ENCODE measurements at regions not wholly inside any gene's neighbourhood (a gene's known extent, or its start where the extent isn't known, plus 50 kb on each side); places are given as distances from the start of the nearest gene placed in this dataset.

DNA sequence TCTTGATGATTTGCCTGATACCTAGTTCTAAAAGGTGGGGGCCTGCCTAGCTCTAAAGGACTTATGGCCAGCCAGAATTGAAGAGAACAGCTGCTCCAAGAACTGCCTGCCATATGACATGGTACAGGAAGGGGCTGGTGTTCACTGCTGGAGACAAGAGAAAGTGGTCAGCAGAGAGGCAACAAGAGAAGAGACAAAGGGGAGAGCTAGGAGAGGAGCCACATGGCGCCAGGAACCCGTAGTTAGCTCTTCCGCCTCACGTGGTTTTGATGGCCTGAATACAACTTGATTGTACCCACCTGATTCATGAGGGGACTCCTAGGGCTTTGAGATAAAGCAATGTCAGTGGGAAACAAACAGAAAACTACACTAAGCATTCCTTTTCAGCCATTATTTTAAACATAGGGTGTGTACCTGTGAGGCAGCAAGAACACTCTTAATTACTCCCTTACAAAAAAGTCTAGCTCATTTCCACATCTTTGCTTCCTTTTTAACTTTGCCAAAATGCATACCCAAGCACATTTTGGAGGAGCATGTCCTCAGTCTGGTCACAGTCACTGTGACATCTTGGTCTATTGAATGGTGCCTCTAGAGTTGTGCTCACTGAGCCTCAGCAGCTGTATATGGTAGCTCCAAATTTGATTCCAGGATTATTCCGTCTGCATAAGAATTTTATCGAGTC lies 71.6 kb downstream of the CCDC71L start:
- TF ChIP-seq, protein P1, sequence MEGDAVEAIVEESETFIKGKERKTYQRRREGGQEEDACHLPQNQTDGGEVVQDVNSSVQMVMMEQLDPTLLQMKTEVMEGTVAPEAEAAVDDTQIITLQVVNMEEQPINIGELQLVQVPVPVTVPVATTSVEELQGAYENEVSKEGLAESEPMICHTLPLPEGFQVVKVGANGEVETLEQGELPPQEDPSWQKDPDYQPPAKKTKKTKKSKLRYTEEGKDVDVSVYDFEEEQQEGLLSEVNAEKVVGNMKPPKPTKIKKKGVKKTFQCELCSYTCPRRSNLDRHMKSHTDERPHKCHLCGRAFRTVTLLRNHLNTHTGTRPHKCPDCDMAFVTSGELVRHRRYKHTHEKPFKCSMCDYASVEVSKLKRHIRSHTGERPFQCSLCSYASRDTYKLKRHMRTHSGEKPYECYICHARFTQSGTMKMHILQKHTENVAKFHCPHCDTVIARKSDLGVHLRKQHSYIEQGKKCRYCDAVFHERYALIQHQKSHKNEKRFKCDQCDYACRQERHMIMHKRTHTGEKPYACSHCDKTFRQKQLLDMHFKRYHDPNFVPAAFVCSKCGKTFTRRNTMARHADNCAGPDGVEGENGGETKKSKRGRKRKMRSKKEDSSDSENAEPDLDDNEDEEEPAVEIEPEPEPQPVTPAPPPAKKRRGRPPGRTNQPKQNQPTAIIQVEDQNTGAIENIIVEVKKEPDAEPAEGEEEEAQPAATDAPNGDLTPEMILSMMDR (IDR thresholded peaks at IDR 0.05): no peak
- H3K9me3 Mint-ChIP-seq (ENCODE audit: unreplicated experiment): peaks cover 8% of the 10 kb centered on the region
- no peak overlapping the region for H3K4me3 Mint-ChIP-seq (ENCODE audit: unreplicated experiment)
- no peaks in the 10 kb centered on the region for H3K27me3 Mint-ChIP-seq (ENCODE audit: unreplicated experiment)
- H3K4me1 Mint-ChIP-seq (ENCODE audit: unreplicated experiment): no peaks in the 10 kb centered on the region
- peaks cover 3% of the 10 kb centered on the region for H3K36me3 Mint-ChIP-seq (ENCODE audit: unreplicated experiment)
- DNase-seq (ENCODE audit: extremely low spot score, unreplicated experiment): no peak
- H3K27ac Mint-ChIP-seq (ENCODE audit: unreplicated experiment): no peak overlapping the region

DNA sequence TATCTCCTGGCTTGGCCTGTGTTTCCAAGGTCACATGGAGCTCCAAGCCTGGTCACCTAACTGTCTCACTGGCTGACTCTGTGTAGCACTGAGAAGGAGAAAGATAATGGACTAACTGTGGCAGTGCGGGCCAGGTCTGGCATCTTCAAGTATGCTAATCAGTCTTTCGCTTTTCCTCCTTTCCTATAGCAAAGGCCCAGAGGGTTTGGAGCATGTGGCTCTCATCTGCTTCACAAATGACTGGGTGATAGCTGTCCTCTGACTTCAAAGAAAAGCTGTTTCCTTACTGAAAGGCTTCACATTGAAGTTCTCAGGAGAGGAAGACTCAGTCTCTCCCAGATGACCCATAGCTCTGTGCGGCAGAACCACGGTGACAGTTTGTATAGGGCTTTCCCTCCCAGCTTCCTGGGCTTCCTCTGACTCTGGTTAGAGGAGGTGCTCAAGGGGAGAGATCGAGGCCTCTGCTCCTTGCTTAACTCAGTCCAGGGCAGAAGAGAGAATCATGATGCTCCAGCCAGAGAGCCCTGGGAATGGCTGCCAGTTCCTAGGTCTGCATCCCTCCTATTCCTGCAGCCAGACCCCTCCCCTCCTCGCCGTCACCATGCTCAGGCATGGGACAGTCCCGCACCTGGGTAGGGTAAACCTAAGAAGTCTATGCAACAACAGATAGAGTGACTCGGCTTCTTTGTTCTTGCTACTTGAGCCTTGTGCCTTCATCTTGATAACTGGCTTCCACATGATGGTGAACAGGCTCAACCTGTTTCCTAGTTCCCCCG lies 72.3 kb downstream of the CCDC71L start:
- H3K4me1 Mint-ChIP-seq (ENCODE audit: unreplicated experiment): no peaks in the 10 kb centered on the region

DNA sequence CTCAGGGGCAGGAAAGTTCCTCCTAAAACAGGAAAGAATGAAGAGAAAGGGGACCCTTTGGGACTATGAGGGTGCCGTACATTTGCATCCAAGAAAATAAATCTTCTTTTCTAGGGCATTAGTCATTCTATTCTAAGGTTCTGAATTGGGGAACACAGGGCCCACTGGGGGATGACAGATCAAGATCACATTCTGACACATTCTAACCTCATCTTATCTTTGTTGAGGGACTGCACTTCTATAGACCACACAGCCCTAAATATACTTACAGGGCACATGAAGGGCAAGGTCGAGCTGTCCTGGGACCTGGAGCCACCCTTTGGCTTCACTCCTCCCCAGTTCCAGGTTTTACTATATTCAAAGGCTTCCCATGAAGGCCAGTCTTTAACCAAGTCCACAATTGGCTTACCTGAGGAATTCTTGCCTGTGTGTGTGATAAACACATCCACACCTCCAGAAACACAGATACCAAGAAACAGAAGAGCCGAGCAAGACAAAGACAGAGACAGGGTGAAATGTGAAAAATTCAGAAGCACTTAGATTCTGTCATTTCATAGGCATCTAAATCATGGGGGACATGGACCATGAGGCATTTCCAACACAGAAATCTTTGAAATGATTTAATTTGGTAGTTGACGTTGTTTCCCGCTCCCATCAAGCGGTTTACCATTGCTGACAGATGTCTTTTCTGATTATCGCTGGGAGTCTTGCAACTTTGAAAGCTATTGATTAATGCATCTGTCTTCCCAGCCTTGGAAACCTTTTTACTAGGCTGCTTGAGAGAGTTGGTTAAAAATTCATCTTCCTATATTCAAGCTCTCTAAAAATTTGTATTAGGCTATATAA lies 75.8 kb downstream of the CCDC71L start:
- H3K9me3 Mint-ChIP-seq (ENCODE audit: unreplicated experiment): peaks cover 11% of the 10 kb centered on the region
- H3K4me1 Mint-ChIP-seq (ENCODE audit: unreplicated experiment): no peaks in the 10 kb centered on the region
- no peak for DNase-seq (ENCODE audit: extremely low spot score, unreplicated experiment)
- no peaks in the 10 kb centered on the region for H3K36me3 Mint-ChIP-seq (ENCODE audit: unreplicated experiment)
- H3K27ac Mint-ChIP-seq (ENCODE audit: unreplicated experiment): no peak overlapping the region
- no peaks in the 10 kb centered on the region for H3K27me3 Mint-ChIP-seq (ENCODE audit: unreplicated experiment)
- TF ChIP-seq, protein P1 (IDR thresholded peaks at IDR 0.05): no peak
- no peak overlapping the region for H3K4me3 Mint-ChIP-seq (ENCODE audit: unreplicated experiment)

More for the DNA sequence above, 72.3 kb downstream of the CCDC71L start:
- Mint-ChIP-seq H3K4me3 (ENCODE audit: unreplicated experiment) (no peak overlapping the region), H3K36me3 (ENCODE audit: unreplicated experiment) (peaks cover 3% of the 10 kb centered on the region), H3K27me3 (ENCODE audit: unreplicated experiment) (no peaks in the 10 kb centered on the region), H3K9me3 (ENCODE audit: unreplicated experiment) (peaks cover 10% of the 10 kb centered on the region), H3K27ac (ENCODE audit: unreplicated experiment) (no peak overlapping the region)
- no peak for DNase-seq (ENCODE audit: extremely low spot score, unreplicated experiment)
- TF ChIP-seq, protein P1 (IDR thresholded peaks at IDR 0.05): no peak

DNA sequence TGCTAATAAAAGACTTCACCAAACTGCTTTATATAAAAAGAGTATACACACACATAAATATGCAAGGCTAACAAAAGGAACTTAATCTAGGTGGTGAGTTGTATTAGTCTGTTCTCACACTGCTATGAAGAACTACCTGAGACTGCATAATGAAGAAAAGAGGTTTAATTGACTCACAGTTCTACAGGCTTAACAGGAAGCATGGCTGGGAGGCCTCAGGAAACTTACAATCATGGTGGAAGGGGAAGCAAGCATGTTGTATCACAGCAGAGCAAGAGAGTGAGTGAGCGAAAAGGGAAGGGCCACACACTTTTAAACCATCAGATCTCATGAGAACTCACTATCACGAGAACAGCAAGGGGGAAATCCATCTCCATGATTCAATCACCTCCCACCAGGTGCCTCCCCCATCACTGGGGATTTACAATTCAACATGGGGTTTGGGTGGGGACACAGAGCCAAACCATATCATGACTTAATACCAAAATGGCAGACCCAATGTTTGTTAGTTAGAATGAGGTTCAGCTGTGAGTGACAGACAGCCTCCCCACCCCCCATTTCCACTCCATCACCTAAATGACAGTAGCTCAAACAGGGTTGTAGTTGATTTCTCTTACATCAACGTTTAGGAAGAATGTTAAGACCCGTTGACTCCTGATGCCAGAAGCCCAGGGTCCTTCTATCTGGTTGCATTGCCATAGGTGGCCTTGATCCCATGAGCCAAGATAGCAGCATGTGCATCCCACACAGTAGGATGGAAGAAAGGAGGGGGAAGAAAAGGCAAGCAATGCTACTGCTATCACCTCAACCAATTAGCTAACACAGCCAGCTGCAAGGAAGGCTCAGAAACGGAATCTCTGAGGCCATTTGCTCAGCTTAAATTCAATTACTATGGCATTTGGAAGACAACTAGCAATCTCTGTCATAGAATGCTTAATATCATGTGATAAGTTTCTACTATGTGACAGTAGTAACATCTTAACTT lies 77.0 kb downstream of the CCDC71L start:
- H3K36me3 Mint-ChIP-seq (ENCODE audit: unreplicated experiment): no peaks in the 10 kb centered on the region
- H3K27me3 Mint-ChIP-seq (ENCODE audit: unreplicated experiment): no peaks in the 10 kb centered on the region
- H3K4me3 Mint-ChIP-seq (ENCODE audit: unreplicated experiment): no peak overlapping the region
- H3K4me1 Mint-ChIP-seq (ENCODE audit: unreplicated experiment): no peaks in the 10 kb centered on the region
- TF ChIP-seq, protein P1 (IDR thresholded peaks at IDR 0.05): no peak
- H3K27ac Mint-ChIP-seq (ENCODE audit: unreplicated experiment): no peak overlapping the region
- DNase-seq (ENCODE audit: extremely low spot score, unreplicated experiment): no peak
- peaks cover 8% of the 10 kb centered on the region for H3K9me3 Mint-ChIP-seq (ENCODE audit: unreplicated experiment)
